CD4-positive, alpha-beta memory T cell (primary cell): ENCODE measurements at regions not wholly inside any gene's neighbourhood (a gene's known extent, or its start where the extent isn't known, plus 50 kb on each side); places are given as distances from the start of the nearest gene placed in this dataset.

Source experiments
- CTCF ChIA-PET: fragments of 350-600 bp; sonication (Branson Sonifier 250); formaldehyde crosslinking; loops from one replicate; lab custom pipeline; 2021; ENCODE audit warnings: inconsistent platforms; ENCODE audit not compliant: partially characterized antibody; lab: Charles Lee
- POLR2A ChIA-PET: fragments of 350-600 bp; sonication (Branson Sonifier 250); formaldehyde crosslinking; loops from one replicate; lab custom pipeline; 2021; ENCODE audit not compliant: partially characterized antibody; lab: Charles Lee
- DNase-seq, 5 donors: peaks; one replicate each; pipeline versions ENCODE4 v3.0.0 to v3.0.0-alpha.2; 2020 to 2022; ENCODE audit warnings: mixed read lengths in 1 of 5
- H3K27ac ChIP-seq: one replicate; pipeline ENCODE4 v1.7.0; 2013; ENCODE audit warnings: low read depth, low read length
- H3K27me3 ChIP-seq: 2 replicates; pipeline ENCODE4 v1.7.0; 2013; ENCODE audit warnings: mild to moderate bottlenecking, low read length, moderate library complexity; ENCODE audit not compliant: insufficient read depth
- H3K36me3 ChIP-seq: 2 replicates; pipeline ENCODE4 v1.7.0; 2013; ENCODE audit warnings: mild to moderate bottlenecking, low read length, moderate library complexity; ENCODE audit not compliant: insufficient read depth
- H3K4me1 ChIP-seq: 2 replicates; pipeline ENCODE4 v1.7.0; 2013; ENCODE audit warnings: mild to moderate bottlenecking, low read length, moderate library complexity; ENCODE audit not compliant: insufficient read depth
- H3K4me3 ChIP-seq, 2 donors: one replicate each; pipeline ENCODE4 v1.7.0; 2013; ENCODE audit warnings: low read length in 2 of 2, mild to moderate bottlenecking in 1 of 2
- H3K9me3 ChIP-seq, 2 donors: one replicate each; pipeline ENCODE4 v1.7.0; 2013; ENCODE audit warnings: low read length in 2 of 2, control low read depth in 1 of 2; ENCODE audit not compliant: control insufficient read depth in 1 of 2
- H3K27ac Mint-ChIP-seq, 7 donors: one replicate each; pipeline ENCODE4 v1.8.0; 2020 to 2021; ENCODE audit warnings: mixed read lengths in 7 of 7, mild to moderate bottlenecking in 6 of 7, inconsistent platforms in 3 of 7, moderate library complexity in 3 of 7
- H3K27me3 Mint-ChIP-seq, 2 donors: one replicate each; pipeline ENCODE4 v1.8.0; 2020 to 2021; ENCODE audit warnings: mixed read lengths in 2 of 2
- H3K36me3 Mint-ChIP-seq, 2 donors: one replicate each; pipeline ENCODE4 v1.8.0; 2020 to 2021; ENCODE audit warnings: mixed read lengths in 2 of 2, inconsistent platforms in 1 of 2, mild to moderate bottlenecking in 1 of 2
- H3K4me1 Mint-ChIP-seq, 4 donors: one replicate each; pipeline ENCODE4 v1.8.0; 2020 to 2021; ENCODE audit warnings: mixed read lengths in 4 of 4, mild to moderate bottlenecking in 1 of 4
- H3K4me3 Mint-ChIP-seq, 8 donors: one replicate each; pipeline ENCODE4 v1.8.0; 2020 to 2021; ENCODE audit warnings: mixed read lengths in 8 of 8, mild to moderate bottlenecking in 7 of 8, moderate library complexity in 6 of 8, inconsistent platforms in 3 of 8
- H3K9me3 Mint-ChIP-seq, 8 donors: one replicate each; pipeline ENCODE4 v1.8.0; 2020 to 2021; ENCODE audit warnings: mixed read lengths in 8 of 8, mild to moderate bottlenecking in 5 of 8, inconsistent platforms in 3 of 8, moderate library complexity in 1 of 8
- intact Hi-C: fragments of 100-400 bp; cut with micrococcal nuclease; formaldehyde crosslinking; loops from one replicate; pipeline ENCODE4 v1.15.1; 2023

GRCh38 chr5:171603591-171603990 is 182.0 kb upstream of the SMIM23 start:
- no peaks in the 10 kb centered on the region for H3K27me3 ChIP-seq
- no peak overlapping the region for H3K27ac Mint-ChIP-seq
- intact Hi-C loops = no loop called here
- H3K36me3 ChIP-seq = no peaks in the 10 kb centered on the region
- H3K27ac ChIP-seq = no peak overlapping the region
- H3K27me3 Mint-ChIP-seq = peaks cover 8 to 13% of the 10 kb centered on the region in 2 donors
- peaks cover 0 to 24% (median 4%) of the 10 kb centered on the region in 8 donors for H3K9me3 Mint-ChIP-seq
- no peak overlapping the region for H3K4me3 Mint-ChIP-seq
- no peaks in the 10 kb centered on the region for H3K9me3 ChIP-seq
- CTCF ChIA-PET = no interaction called here
- no peak for DNase-seq
- POLR2A ChIA-PET = no interaction called here
- H3K36me3 Mint-ChIP-seq = no peaks in the 10 kb centered on the region
- no peak overlapping the region for H3K4me3 ChIP-seq
- H3K4me1 ChIP-seq = no peaks in the 10 kb centered on the region
- peaks cover 0 to 7% (median 4%) of the 10 kb centered on the region in 4 donors for H3K4me1 Mint-ChIP-seq

- H3K9me3 Mint-ChIP-seq = peaks cover 0 to 24% (median 4%) of the 10 kb centered on the region in 8 donors
- Histone ChIP-seq H3K4me3 (no peak overlapping the region), H3K36me3 (no peaks in the 10 kb centered on the region), H3K27ac (no peak overlapping the region), H3K9me3 (no peaks in the 10 kb centered on the region), H3K27me3 (no peaks in the 10 kb centered on the region), H3K4me1 (no peaks in the 10 kb centered on the region)
- peaks cover 0 to 7% (median 4%) of the 10 kb centered on the region in 4 donors for H3K4me1 Mint-ChIP-seq
- ChIA-PET POLR2A (no interaction called here), CTCF (no interaction called here)
- DNase-seq = no peak
- no peaks in the 10 kb centered on the region for H3K36me3 Mint-ChIP-seq
- no peak overlapping the region for H3K27ac Mint-ChIP-seq
- H3K27me3 Mint-ChIP-seq = peaks cover 13 to 18% of the 10 kb centered on the region in 2 donors
- H3K4me3 Mint-ChIP-seq = no peak overlapping the region
- intact Hi-C loops = no loop called here
Measured at GRCh38 chr5:171604195-171604594, 181.4 kb upstream of the SMIM23 start.

GRCh38 chr5:171606414-171607024 is 179.1 kb upstream of the SMIM23 start:
- no peaks in the 10 kb centered on the region for H3K4me1 Mint-ChIP-seq
- ChIA-PET CTCF (no interaction called here), POLR2A (no interaction called here)
- intact Hi-C loops = loop anchor here (2.0 kb wide), 1 partner anchor 188 kb away; the partner anchor contains the start of gene FGF18
- no peak overlapping the region for H3K27ac Mint-ChIP-seq
- Histone ChIP-seq H3K4me3 (no peak overlapping the region), H3K9me3 (no peaks in the 10 kb centered on the region), H3K27ac (no peak overlapping the region), H3K27me3 (no peaks in the 10 kb centered on the region), H3K36me3 (no peaks in the 10 kb centered on the region), H3K4me1 (no peaks in the 10 kb centered on the region)
- H3K4me3 Mint-ChIP-seq = no peak overlapping the region
- no peaks in the 10 kb centered on the region for H3K36me3 Mint-ChIP-seq
- H3K9me3 Mint-ChIP-seq = peaks cover 0 to 24% (median 4%) of the 10 kb centered on the region in 8 donors
- H3K27me3 Mint-ChIP-seq = peaks cover 9 to 24% of the 10 kb centered on the region in 2 donors
- DNase-seq = peak in 3 of 5 donors; percentile 2 to 6 (median 4)

GRCh38 chr5:171607863-171608262 is 177.8 kb upstream of the SMIM23 start:
- Mint-ChIP-seq H3K4me3 (no peak overlapping the region), H3K9me3 (peaks cover 0 to 24% (median 4%) of the 10 kb centered on the region in 8 donors), H3K27me3 (peaks cover 9 to 24% of the 10 kb centered on the region in 2 donors), H3K27ac (no peak overlapping the region), H3K36me3 (no peaks in the 10 kb centered on the region), H3K4me1 (no peaks in the 10 kb centered on the region)
- no peak overlapping the region for H3K27ac ChIP-seq
- no peaks in the 10 kb centered on the region for H3K36me3 ChIP-seq
- H3K4me1 ChIP-seq = no peaks in the 10 kb centered on the region
- H3K9me3 ChIP-seq = no peaks in the 10 kb centered on the region
- ChIA-PET CTCF (no interaction called here), POLR2A (no interaction called here)
- DNase-seq = no peak
- intact Hi-C loops = loop anchor here (2.0 kb wide), 1 partner anchor 189 kb away; the partner anchor contains the start of gene FGF18
- H3K4me3 ChIP-seq = no peak overlapping the region
- H3K27me3 ChIP-seq = no peaks in the 10 kb centered on the region

- ChIA-PET POLR2A (no interaction called here), CTCF (no interaction called here)
- Mint-ChIP-seq H3K36me3 (no peaks in the 10 kb centered on the region), H3K9me3 (peaks cover 0 to 24% (median 4%) of the 10 kb centered on the region in 8 donors), H3K27me3 (peaks cover 14 to 16% of the 10 kb centered on the region in 2 donors), H3K27ac (no peak overlapping the region), H3K4me1 (no peaks in the 10 kb centered on the region), H3K4me3 (no peak overlapping the region)
- no peaks in the 10 kb centered on the region for H3K36me3 ChIP-seq
- no peaks in the 10 kb centered on the region for H3K9me3 ChIP-seq
- DNase-seq = no peak
- H3K27ac ChIP-seq = no peak overlapping the region
- intact Hi-C loops = no loop called here
- H3K27me3 ChIP-seq = no peaks in the 10 kb centered on the region
- H3K4me1 ChIP-seq = no peaks in the 10 kb centered on the region
- H3K4me3 ChIP-seq = no peak overlapping the region
Measured at GRCh38 chr5:171609806-171610452, 175.7 kb upstream of the SMIM23 start.

- no peaks in the 10 kb centered on the region for H3K36me3 ChIP-seq
- no peaks in the 10 kb centered on the region for H3K4me1 ChIP-seq
- POLR2A ChIA-PET = no interaction called here
- no peak for DNase-seq
- Mint-ChIP-seq H3K36me3 (no peaks in the 10 kb centered on the region), H3K9me3 (peaks cover 0 to 22% (median 4%) of the 10 kb centered on the region in 8 donors), H3K4me3 (no peak overlapping the region), H3K4me1 (no peaks in the 10 kb centered on the region), H3K27me3 (peaks cover 14 to 16% of the 10 kb centered on the region in 2 donors), H3K27ac (no peak overlapping the region)
- CTCF ChIA-PET = no interaction called here
- intact Hi-C loops = no loop called here
- no peaks in the 10 kb centered on the region for H3K9me3 ChIP-seq
- H3K27me3 ChIP-seq = no peaks in the 10 kb centered on the region
- no peak overlapping the region for H3K27ac ChIP-seq
- H3K4me3 ChIP-seq = no peak overlapping the region
Measured at GRCh38 chr5:171610686-171611085, 174.9 kb upstream of the SMIM23 start.

GRCh38 chr5:171612749-171613148 is 172.9 kb upstream of the SMIM23 start:
- DNase-seq = no peak
- Histone ChIP-seq H3K4me1 (no peaks in the 10 kb centered on the region), H3K36me3 (no peaks in the 10 kb centered on the region), H3K27me3 (no peaks in the 10 kb centered on the region), H3K4me3 (no peak overlapping the region), H3K27ac (no peak overlapping the region), H3K9me3 (no peaks in the 10 kb centered on the region)
- Mint-ChIP-seq H3K4me3 (no peak overlapping the region), H3K4me1 (no peaks in the 10 kb centered on the region), H3K9me3 (peaks cover 0 to 6% (median 0%) of the 10 kb centered on the region in 8 donors), H3K36me3 (no peaks in the 10 kb centered on the region), H3K27ac (no peak overlapping the region), H3K27me3 (peaks cover 12 to 13% of the 10 kb centered on the region in 2 donors)
- intact Hi-C loops = no loop called here
- POLR2A ChIA-PET = no interaction called here
- CTCF ChIA-PET = no interaction called here
